ENCODE measurements at regions not wholly inside any gene's neighbourhood (a gene's known extent, or its start where the extent isn't known, plus 50 kb on each side); places are given as distances from the start of the nearest gene placed in this dataset.

DNA sequence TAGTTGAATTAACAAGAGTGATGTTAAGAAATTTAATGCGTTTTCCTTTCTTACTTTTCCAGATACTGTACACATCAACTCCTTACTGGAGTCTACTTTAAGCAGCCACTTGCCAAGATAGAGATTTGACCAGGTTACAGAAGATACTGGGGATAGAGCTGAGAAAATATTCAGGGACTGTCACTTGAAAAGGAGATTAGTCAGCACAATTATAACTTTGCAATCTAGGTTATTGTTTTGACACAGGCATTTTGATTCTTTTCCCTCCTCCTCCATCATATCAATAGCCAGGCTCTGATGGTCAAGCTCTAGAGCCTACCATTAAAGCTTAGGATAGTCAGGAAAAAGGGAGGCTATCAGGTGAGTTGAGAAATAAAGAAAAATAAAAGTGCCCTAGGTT is 345.9 kb upstream of the ITGA1 start:
- no peak overlapping the region for H3K4me3 ChIP-seq (ENCODE audit: low read depth, low read length)
- TF ChIP-seq, protein P1, sequence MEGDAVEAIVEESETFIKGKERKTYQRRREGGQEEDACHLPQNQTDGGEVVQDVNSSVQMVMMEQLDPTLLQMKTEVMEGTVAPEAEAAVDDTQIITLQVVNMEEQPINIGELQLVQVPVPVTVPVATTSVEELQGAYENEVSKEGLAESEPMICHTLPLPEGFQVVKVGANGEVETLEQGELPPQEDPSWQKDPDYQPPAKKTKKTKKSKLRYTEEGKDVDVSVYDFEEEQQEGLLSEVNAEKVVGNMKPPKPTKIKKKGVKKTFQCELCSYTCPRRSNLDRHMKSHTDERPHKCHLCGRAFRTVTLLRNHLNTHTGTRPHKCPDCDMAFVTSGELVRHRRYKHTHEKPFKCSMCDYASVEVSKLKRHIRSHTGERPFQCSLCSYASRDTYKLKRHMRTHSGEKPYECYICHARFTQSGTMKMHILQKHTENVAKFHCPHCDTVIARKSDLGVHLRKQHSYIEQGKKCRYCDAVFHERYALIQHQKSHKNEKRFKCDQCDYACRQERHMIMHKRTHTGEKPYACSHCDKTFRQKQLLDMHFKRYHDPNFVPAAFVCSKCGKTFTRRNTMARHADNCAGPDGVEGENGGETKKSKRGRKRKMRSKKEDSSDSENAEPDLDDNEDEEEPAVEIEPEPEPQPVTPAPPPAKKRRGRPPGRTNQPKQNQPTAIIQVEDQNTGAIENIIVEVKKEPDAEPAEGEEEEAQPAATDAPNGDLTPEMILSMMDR (IDR thresholded peaks at IDR 0.05; ENCODE audit: insufficient read depth, low read depth, low read length, missing control alignments), result no peak
- no peak for DNase-seq (ENCODE audit: low read depth)

DNA sequence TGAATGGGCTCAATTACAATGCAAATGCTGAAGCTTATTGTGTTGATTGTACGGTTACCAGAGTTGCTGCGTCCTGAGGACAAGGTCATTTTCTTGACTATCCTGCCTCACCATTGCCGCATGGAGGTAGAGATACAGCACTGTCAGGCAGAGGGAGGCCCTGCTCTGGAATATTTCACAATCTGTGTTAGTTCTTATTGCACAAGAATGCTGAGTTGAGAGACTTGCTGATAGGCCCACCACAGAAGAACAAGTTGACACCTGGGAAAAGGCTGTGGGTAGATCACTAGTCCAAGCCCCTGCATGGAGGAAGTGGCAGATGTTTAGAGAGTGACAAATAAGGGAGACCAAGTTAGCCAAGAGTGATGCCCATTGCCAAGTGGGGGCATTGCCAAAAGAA is 344.5 kb upstream of the ITGA1 start:
- H3K4me3 ChIP-seq (ENCODE audit: low read depth, low read length), result no peak overlapping the region
- no peak for DNase-seq (ENCODE audit: low read depth)
- TF ChIP-seq, protein P1 (IDR thresholded peaks at IDR 0.05; ENCODE audit: insufficient read depth, low read depth, low read length, missing control alignments), result no peak

DNA sequence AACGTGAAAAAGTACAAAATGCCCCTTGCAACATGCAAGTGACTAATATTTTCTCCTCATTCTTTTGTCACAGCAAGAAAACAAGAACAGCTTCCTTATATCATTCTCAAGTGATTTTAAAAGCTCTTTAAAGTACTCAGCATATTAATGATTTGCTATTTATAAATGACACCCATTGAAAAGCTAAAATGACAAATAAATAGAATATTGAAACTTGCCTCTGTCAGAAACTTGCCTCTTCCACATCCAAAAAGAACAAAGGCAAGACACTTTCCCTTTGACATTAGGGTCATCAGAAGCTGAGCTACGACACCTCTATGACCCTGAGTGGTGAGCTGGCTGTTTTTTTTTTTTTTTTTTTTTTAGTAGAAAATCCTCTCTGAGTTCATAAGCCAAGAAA is 339.6 kb upstream of the ITGA1 start:
- no peak for DNase-seq (ENCODE audit: low read depth)
- H3K4me3 ChIP-seq (ENCODE audit: low read depth, low read length), result no peak overlapping the region
- TF ChIP-seq, protein P1 (IDR thresholded peaks at IDR 0.05; ENCODE audit: insufficient read depth, low read depth, low read length, missing control alignments), result no peak

DNA sequence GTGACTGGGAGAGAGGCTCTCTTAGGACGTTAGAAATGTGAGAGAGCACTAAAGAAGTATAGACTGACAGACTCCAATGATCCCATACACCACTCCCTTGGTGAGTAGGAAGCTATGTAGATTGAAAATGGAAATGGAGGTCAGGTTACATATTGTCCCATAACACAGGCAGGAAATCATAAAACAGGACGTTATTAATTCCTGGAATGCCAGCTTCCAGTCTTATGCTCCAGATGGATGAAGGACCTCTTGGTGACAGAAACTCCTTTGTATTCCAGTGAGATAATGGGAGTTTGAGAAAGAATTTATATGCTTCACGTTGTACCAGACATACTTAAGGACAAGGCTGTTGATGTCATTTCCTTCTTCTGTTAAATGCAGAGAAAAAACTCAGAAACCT is 338.2 kb upstream of the ITGA1 start:
- TF ChIP-seq, protein P1 (IDR thresholded peaks at IDR 0.05; ENCODE audit: insufficient read depth, low read depth, low read length, missing control alignments), result no peak
- DNase-seq (ENCODE audit: low read depth), result no peak
- H3K4me3 ChIP-seq (ENCODE audit: low read depth, low read length), result no peak overlapping the region

DNA sequence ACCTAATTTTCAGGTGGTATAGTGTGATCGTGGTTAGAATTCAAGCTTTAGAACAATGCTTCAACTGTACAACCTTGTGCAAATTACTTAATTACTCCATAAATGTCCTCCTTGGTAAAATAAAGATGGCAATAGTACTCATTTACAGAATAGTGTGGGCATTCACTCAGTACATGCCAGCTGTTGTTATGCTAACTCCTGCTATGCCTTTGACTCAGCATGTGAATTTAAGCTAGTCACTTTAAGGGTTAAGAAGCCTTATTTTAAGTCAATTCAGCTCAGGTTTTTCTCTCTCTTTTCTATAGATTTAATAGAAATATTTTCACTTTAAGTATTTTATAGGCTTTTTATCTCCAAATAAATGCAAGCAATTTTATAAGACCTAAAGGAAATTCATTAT is 335.6 kb upstream of the ITGA1 start:
- H3K4me3 ChIP-seq (ENCODE audit: low read depth, low read length), result no peak overlapping the region
- TF ChIP-seq, protein P1 (IDR thresholded peaks at IDR 0.05; ENCODE audit: insufficient read depth, low read depth, low read length, missing control alignments), result no peak
- no peak for DNase-seq (ENCODE audit: low read depth)

DNA sequence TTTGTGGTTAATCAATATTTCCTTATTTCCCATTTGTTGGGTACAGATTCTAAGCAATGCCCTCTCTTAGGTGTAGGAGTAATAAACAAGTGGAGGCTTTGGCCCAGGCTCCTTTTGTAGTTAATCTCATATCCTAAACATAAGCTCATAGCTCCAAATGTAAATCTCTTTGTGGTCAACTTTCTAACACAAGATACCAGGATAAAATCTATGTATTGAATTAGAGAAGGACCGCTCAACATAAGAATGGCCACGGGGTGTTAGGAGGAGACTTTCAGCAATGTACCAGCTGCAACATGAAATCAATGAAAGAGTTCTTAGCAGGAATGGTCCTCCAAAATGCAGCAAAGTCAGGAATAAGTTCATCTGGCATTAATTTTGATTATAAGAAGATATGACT is 334.5 kb upstream of the ITGA1 start:
- no peak overlapping the region for H3K4me3 ChIP-seq (ENCODE audit: low read depth, low read length)
- no peak for DNase-seq (ENCODE audit: low read depth)
- TF ChIP-seq, protein P1 (IDR thresholded peaks at IDR 0.05; ENCODE audit: insufficient read depth, low read depth, low read length, missing control alignments), result no peak

DNA sequence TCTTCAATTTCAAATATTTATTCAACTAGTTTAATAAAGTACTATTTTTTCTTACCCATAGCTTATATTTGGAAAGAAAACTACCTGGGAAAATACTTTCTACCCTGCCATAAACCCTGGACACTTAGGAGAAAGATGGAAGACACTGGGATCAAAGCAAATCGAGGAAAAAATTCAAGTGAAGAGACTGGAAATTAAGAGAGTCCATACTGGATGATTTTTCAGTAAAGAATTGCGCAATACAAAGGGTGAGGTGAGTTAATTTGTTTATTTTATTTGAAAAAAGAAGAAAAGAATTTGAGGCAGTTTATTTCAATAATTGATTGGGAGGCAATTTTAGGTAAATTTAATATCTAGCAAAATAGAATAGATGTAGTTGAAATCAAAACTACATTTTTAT is 331.8 kb upstream of the ITGA1 start:
- no peak overlapping the region for H3K4me3 ChIP-seq (ENCODE audit: low read depth, low read length)
- TF ChIP-seq, protein P1 (IDR thresholded peaks at IDR 0.05; ENCODE audit: insufficient read depth, low read depth, low read length, missing control alignments), result no peak
- DNase-seq (ENCODE audit: low read depth), result no peak

All from GM12865 (cell line).